Activated naive CD8-positive, alpha-beta T cell treated with anti-CD3 and anti-CD28 coated beads, Interleukin-2, amount 50 U/mL, for 24 hours (primary cell): ENCODE measurements at regions not wholly inside any gene's neighbourhood (a gene's known extent, or its start where the extent isn't known, plus 50 kb on each side); places are given as distances from the start of the nearest gene placed in this dataset.
A peak's percentile ranks its signal among the peaks of the same experiment; 100 is the strongest.

Experiments
- ATAC-seq: fragments of 150-1000 bp; cut with Tn5 transposase; one replicate; pipeline ENCODE4 v1.10.0; 2021
- DNase-seq: peaks from one replicate; pipeline ENCODE4 v3.0.0; 2021
- H3K27ac Mint-ChIP-seq: one replicate; pipeline ENCODE4 v1.8.0; 2021; ENCODE audit warnings: mild to moderate bottlenecking, mixed read lengths
- H3K27me3 Mint-ChIP-seq: one replicate; pipeline ENCODE4 v1.8.0; 2021; ENCODE audit warnings: mixed read lengths
- H3K36me3 Mint-ChIP-seq: one replicate; pipeline ENCODE4 v1.8.0; 2021; ENCODE audit warnings: low read depth, mixed read lengths
- H3K4me1 Mint-ChIP-seq: one replicate; pipeline ENCODE4 v1.8.0; 2021; ENCODE audit warnings: mixed read lengths
- H3K4me3 Mint-ChIP-seq: one replicate; pipeline ENCODE4 v1.8.0; 2021; ENCODE audit warnings: mild to moderate bottlenecking, moderate library complexity, mixed read lengths
- H3K9me3 Mint-ChIP-seq: one replicate; pipeline ENCODE4 v1.8.0; 2021; ENCODE audit warnings: mixed read lengths

DNA sequence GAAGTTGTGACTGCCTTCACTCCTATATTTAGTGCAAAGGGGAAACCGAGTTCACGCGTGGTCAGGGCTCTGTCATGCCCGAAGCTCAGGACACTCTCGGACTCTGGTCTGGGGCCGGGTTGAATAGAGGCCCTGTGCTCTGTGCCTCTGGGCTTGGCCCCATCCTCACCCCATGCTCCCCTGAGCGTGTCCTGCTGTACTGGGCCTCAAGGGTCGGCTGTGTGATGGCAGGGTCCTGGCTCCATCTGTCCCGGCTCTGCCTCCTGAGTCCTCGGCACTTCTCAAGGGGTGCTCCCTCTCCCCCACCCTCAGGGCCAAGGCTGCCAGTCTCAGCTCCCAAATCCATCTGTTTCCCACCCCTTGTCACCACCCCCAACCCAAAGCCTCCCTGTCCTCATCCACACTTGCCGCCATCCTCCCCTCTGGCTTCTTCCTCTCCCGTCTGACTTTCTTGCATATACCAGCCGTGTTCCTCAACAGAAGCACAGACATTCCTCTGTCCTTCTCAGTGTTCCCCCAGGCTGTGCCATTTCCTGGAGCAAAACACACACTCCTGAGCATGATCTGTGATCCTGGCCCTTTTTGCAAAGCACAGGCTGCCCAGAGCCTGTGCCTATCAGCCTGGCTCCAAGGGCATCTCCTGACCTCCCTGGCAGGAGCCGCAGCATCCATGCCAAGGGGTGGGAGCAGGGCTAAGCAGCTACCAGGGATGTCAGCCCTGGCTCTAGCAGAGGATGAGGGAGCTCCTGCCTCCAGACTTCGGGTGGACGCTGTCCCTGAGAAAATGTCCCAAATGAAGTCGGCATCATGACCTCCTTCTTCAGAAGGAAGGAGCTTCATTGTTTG is 64.2 kb upstream of the OTOS start:
- Mint-ChIP-seq H3K27me3 (peaks cover 38% of the 10 kb centered on the region), H3K9me3 (no peaks in the 10 kb centered on the region), H3K4me1 (peaks cover 12% of the 10 kb centered on the region), H3K4me3 (no peak overlapping the region), H3K27ac (no peak overlapping the region), H3K36me3 (no peaks in the 10 kb centered on the region)
- no peak for DNase-seq
- peak; percentile 9 for ATAC-seq

DNA sequence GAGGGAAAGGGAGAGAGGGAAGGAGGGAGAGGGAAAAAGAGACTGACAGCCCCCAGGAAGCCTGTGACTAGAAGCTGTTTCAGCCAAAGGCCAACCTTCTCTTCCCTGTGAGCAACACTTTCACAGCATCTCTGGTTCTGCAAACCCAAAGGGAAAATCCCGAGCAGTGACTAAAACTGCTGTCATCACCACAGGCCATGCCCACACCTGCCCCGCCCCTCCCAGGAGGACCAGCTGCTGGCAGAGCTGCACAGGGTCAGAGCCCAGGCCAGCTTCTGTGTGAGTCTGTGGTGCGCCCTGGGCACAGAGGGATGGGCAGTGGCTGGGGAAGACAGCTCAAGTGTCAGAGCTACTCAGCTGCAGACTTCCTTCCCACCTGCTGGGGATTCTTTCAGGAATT is 64.9 kb upstream of the OTOS start:
- Mint-ChIP-seq H3K27me3 (peaks cover 32% of the 10 kb centered on the region), H3K36me3 (no peaks in the 10 kb centered on the region), H3K4me1 (peaks cover 12% of the 10 kb centered on the region), H3K4me3 (no peak overlapping the region), H3K9me3 (no peaks in the 10 kb centered on the region), H3K27ac (no peak overlapping the region)
- ATAC-seq (peak; percentile 96), DNase-seq (peak; percentile 74)

DNA sequence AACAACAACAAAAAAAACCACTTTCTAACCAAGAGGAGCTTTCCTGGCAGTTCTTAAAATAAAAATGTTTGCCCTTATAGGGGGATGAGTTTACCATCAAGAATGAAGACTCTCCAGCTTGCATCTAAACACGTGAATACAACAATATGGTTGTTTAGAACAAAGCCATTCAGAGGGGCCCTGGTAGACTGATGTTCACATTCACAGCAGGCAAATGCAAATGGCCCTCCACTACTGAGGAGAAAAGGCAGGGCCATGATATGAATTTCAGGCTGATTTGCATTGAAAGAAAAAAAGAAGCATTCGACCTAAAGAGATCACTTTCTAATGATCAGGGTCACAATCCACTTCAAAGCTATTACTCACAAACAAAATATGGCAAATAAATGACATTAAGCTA is 65.3 kb upstream of the OTOS start:
- Mint-ChIP-seq H3K36me3 (no peaks in the 10 kb centered on the region), H3K9me3 (no peaks in the 10 kb centered on the region), H3K4me1 (peaks cover 12% of the 10 kb centered on the region), H3K27me3 (peaks cover 31% of the 10 kb centered on the region), H3K27ac (no peak overlapping the region), H3K4me3 (no peak overlapping the region)
- no peak for DNase-seq
- no peak for ATAC-seq

DNA sequence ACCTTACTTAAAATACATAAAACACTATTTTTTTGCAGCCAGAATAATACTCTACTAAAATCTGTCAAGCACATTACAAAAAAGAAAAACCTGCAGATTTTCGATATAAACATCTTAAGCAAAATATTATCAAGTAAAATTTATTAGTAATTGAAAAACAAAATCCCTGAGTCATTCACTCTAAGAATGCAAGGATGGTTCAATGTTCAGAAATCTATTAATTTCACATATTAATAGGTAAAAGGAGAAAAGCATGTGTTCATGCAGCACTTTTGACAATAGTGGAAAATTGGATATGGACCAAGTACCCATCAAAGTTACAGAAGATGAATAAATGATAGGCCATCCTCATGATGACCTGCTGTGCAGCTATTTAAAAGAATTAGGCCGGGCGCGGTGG is 66.2 kb upstream of the OTOS start:
- no peak overlapping the region for H3K4me3 Mint-ChIP-seq
- DNase-seq (no peak), ATAC-seq (no peak)
- no peaks in the 10 kb centered on the region for H3K36me3 Mint-ChIP-seq
- H3K27ac Mint-ChIP-seq, result no peak overlapping the region
- H3K9me3 Mint-ChIP-seq, result no peaks in the 10 kb centered on the region
- peaks cover 12% of the 10 kb centered on the region for H3K4me1 Mint-ChIP-seq
- peaks cover 31% of the 10 kb centered on the region for H3K27me3 Mint-ChIP-seq

DNA sequence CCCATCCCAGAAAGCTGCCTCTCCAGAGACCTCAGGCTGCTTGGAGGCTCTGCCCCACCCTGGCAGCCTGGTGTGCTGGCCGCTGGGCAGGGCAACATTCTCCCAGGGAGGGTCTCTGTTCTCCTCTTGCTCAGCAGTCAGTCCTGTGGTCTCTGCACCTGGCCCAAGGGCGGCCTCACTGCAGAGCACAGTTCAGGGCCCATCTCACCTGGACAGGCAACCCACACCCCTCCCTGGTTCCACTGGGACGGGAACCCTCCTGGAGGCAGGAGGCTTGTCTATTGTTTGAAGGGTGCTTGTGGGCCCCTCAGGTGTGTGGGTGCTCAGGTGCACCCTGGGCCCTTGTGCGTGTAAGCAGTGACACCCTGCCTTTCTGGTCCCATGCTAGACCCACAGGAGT is 67.2 kb upstream of the OTOS start:
- Mint-ChIP-seq H3K4me3 (no peak overlapping the region), H3K36me3 (no peaks in the 10 kb centered on the region), H3K4me1 (peaks cover 12% of the 10 kb centered on the region), H3K27me3 (peaks cover 21% of the 10 kb centered on the region), H3K27ac (no peak overlapping the region), H3K9me3 (no peaks in the 10 kb centered on the region)
- no peak for ATAC-seq
- DNase-seq, result no peak

DNA sequence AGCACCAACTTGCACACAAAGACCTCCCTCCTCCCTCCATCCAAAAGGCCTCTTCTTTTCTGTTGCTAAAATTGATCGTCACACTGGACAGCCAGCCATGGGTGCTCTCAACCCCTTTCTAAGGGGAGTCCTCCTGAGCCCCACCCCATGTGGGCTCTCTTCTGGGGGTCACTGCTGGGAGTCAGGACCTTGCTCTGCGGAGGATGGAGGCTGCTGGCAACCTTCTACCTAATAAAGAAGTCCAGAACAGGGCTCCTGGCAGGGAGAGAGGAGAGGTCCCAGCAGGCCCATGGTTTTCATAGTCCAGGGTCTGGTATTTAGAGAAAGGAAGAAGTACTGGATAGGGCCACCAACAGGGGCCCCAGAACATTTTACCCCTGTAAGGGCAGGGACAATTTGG is 67.6 kb upstream of the OTOS start:
- Mint-ChIP-seq H3K27ac (no peak overlapping the region), H3K9me3 (no peaks in the 10 kb centered on the region), H3K27me3 (peaks cover 18% of the 10 kb centered on the region), H3K4me1 (peaks cover 12% of the 10 kb centered on the region), H3K4me3 (no peak overlapping the region), H3K36me3 (no peaks in the 10 kb centered on the region)
- ATAC-seq (no peak), DNase-seq (no peak)

DNA sequence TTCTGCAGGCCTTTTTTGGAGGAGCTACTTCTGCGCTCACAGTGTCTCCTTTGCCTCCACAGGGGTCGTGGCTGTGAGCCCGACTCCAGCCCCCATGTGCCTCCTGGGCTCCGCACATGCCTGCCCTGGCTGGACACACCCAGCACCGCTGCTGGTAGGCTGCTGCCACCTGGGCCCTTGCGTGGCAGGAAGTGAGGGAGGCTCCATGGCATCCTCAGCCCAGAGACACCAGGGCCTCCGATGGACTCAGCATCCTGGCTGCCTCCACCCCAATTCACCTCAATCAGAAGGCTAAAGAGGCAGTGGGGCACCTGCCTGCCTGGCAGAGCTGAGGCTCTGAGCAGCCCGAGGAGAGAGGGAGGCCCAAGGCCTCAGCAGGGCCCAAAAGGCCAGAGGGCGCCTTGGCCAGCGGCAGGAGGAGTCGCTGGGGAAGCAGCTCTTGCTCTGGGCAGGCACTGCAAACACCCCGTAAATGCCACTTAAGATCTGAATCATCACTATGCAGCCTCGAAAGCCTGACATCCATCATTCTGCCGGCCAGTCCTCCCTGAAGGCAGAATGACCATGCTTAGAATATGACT is 68.3 kb upstream of the OTOS start:
- H3K27ac Mint-ChIP-seq, result no peak overlapping the region
- peaks cover 14% of the 10 kb centered on the region for H3K27me3 Mint-ChIP-seq
- no peaks in the 10 kb centered on the region for H3K9me3 Mint-ChIP-seq
- no peak for ATAC-seq
- no peak for DNase-seq
- H3K4me3 Mint-ChIP-seq, result no peak overlapping the region
- no peaks in the 10 kb centered on the region for H3K36me3 Mint-ChIP-seq
- H3K4me1 Mint-ChIP-seq, result peaks cover 12% of the 10 kb centered on the region

DNA sequence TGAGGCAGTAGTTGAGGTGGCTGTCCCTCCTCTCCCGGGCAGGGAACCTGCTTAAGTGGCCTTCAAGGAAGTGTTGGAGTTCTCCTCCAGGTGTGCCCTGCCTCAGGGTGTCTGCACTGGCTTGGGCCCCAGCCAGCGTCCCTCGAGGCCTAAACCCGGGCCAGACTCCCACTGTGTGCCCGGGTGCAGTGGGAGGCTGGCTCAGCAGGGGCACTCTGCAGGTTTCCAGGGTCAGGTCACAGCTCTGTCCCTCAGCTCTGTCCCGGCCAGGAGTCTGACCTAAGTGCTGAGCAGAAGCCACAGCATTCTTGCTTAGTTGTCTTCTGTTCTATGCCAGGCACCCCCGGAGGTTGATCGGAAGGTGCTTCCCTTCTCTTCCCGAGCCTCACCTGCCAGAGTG is 69.0 kb upstream of the OTOS start:
- peaks cover 12% of the 10 kb centered on the region for H3K4me1 Mint-ChIP-seq
- no peaks in the 10 kb centered on the region for H3K36me3 Mint-ChIP-seq
- H3K27ac Mint-ChIP-seq, result no peak overlapping the region
- no peak overlapping the region for H3K4me3 Mint-ChIP-seq
- DNase-seq, result no peak
- peaks cover 14% of the 10 kb centered on the region for H3K27me3 Mint-ChIP-seq
- H3K9me3 Mint-ChIP-seq, result no peaks in the 10 kb centered on the region
- no peak for ATAC-seq

DNA sequence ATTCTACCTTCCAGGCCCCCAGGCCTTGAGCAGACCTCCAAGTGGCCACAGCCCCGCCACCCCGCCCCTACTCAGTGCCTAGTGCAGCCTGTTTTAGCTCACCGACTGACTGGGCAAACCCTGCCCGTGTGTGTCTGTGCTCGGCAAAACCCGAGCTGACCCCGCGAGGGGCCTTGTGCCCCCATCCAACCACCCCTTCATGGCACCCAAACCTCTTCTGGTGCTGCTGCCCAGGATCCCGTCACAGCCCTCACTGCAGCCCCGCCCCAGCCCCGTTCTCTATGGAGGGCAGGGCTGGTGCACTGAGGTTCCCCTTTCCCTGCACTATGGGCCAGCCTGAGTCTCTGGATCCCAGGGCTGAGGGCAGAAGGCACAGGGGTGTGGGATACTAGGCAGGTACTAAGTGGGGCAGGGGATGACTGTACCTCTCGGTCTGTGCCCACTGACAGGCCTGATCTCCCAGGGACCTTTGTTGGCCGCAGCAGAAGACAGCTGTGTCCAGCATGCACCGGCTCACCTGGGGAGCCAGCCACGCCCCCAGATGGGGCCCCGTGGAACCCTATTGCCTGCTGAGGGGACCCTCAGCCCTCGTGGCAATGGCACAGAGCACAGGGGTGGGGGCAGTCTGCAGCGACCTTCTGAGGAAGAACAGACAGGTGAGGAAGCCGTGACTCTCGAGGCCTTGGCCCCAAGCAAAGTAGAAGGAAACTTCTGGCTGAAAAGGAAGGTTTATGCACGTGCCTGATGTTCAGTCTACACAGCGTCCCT is 69.9 kb upstream of the OTOS start:
- no peaks in the 10 kb centered on the region for H3K36me3 Mint-ChIP-seq
- no peak for DNase-seq

DNA sequence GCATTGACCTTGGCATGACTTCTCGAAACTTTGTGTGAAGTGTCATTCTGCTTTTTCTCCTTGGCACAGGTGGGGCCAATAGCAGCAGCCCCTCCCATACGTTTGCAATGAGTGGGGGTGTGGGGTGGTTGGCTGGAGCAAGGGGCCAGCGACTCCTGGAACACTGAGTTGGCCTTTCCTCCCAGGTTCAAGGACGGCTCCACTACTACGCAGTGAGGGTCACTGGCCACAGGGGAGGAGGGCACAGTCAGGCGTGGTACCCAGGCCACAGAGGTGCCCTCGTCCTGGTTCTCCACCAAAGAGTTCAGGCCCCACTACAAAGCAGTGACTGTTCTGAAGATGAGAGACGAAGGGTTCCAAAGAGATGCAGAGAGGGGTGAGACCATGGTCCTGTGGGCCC is 70.6 kb upstream of the OTOS start:
- Mint-ChIP-seq H3K4me1 (no peaks in the 10 kb centered on the region), H3K9me3 (no peaks in the 10 kb centered on the region), H3K27ac (no peak overlapping the region), H3K36me3 (no peaks in the 10 kb centered on the region), H3K4me3 (no peak overlapping the region), H3K27me3 (peaks cover 3% of the 10 kb centered on the region)
- ATAC-seq, result no peak
- no peak for DNase-seq

More for the DNA sequence above, 69.9 kb upstream of the OTOS start:
- ATAC-seq, result no peak
- Mint-ChIP-seq H3K27ac (no peak overlapping the region), H3K4me1 (peaks cover 5% of the 10 kb centered on the region), H3K9me3 (no peaks in the 10 kb centered on the region), H3K4me3 (no peak overlapping the region), H3K27me3 (peaks cover 8% of the 10 kb centered on the region)

DNA sequence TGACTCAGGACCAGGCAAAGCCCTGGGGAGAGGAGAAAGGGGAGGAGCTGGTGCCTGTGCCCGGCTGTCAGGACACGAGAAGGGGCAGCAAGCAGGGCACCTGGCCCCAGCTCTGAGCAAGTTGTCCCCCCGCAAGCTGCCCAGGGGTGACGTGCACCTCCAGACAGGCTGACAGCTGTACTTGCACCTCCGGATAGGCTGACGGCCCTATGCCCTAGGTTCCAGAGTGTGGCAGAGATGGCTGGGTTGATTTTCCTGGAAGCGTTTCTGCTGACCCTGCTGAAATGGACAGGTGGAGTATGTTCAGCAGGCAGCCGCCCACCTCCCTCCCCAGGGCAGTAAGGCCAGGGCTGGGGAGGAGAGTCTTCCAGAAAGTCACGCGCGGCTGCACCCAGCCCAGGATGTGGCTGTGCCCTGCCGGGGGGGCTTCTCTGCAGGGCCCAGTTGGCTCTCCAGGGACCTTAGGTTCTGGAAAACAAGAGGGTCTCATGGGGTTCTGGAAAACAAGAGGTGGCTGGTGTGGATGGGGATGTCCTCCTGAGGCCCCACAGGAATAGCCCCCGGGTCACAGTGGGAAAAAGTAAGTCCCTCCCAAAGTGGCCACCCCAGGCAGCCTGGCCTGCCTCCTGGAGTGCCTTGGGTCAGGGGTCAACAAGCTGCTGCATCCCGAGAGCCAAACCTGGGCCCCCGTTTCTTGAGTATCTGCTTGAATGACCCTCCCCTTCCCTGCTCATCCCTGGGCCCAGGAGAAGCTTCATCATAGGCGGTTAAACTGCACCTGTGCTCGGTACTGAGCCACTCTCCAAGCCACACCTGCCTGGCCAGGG is 71.4 kb upstream of the OTOS start:
- no peaks in the 10 kb centered on the region for H3K4me1 Mint-ChIP-seq
- ATAC-seq (no peak), DNase-seq (no peak)
- H3K36me3 Mint-ChIP-seq, result no peaks in the 10 kb centered on the region
- H3K27me3 Mint-ChIP-seq, result peaks cover 2% of the 10 kb centered on the region
- no peak overlapping the region for H3K4me3 Mint-ChIP-seq
- no peaks in the 10 kb centered on the region for H3K9me3 Mint-ChIP-seq
- H3K27ac Mint-ChIP-seq, result no peak overlapping the region

DNA sequence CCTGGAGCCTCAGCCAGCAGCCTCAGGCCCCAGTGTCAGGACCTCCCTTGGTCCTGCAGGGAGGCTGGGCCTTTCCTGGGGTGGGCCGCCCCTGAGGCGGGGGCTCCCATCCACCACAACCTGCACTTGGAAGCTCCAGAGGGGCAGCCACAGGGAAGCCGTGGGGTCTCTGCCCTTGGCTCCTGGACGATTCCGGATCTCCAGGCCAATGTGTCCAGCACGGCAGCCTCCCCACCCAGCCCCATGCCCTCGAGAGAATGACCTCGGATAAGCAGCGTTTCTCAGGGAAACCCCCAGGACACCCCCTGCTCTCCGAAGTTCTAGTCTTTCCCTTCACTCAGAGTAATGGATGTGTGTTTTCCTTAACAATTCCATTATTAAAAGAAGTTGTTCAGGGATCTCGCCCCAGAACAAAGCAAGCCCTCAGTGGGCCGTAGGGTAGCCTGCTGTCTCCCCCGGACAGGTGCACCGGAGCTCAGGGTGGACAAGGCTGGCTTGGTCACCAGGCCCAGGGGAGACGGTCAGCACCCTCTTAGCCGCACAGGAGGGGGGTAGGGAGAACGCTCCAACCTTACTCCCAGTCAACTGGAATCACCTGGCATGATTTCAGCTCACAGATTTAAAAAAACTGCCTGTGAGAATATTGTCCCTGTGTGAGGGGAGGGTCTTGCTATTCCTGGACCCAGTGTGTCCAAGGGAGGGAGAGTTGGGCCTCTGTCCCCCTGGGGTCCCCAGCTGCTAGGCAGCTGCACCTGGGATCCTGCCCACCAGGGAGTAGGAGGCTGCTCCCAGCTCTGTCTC is 72.2 kb upstream of the OTOS start:
- Mint-ChIP-seq H3K4me3 (no peak overlapping the region), H3K9me3 (no peaks in the 10 kb centered on the region), H3K4me1 (no peaks in the 10 kb centered on the region), H3K27ac (no peak overlapping the region), H3K36me3 (no peaks in the 10 kb centered on the region), H3K27me3 (peaks cover 2% of the 10 kb centered on the region)
- no peak for ATAC-seq
- no peak for DNase-seq

DNA sequence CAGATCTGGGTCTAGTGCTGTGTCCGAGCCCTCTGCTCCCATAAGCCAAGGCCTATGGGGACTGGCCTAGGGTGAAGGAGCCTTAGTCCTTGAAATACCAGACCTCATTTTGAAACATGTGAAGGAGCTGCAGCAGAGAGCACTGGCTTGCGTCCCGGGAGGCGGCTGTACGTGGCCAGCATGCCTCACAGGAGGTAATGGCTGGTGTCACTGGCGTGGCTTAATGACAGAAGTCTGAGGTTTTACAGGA is 72.7 kb upstream of the OTOS start:
- ATAC-seq (no peak), DNase-seq (no peak)
- Mint-ChIP-seq H3K27me3 (peaks cover 2% of the 10 kb centered on the region), H3K27ac (no peak overlapping the region), H3K4me3 (no peak overlapping the region), H3K9me3 (no peaks in the 10 kb centered on the region), H3K4me1 (no peaks in the 10 kb centered on the region), H3K36me3 (no peaks in the 10 kb centered on the region)
